H1 (cell line): ENCODE measurements at regions not wholly inside any gene's neighbourhood (a gene's known extent, or its start where the extent isn't known, plus 50 kb on each side); places are given as distances from the start of the nearest gene placed in this dataset.

Source experiments
- CTCF ChIA-PET: fragments of 300-600 bp; sonication (Branson Sonifier 250); formaldehyde crosslinking; loops from one replicate; lab custom pipeline; 2021; ENCODE audit not compliant: partially characterized antibody; lab: Charles Lee
- POLR2A ChIA-PET: fragments of 300-600 bp; sonication (Branson Sonifier 250); formaldehyde crosslinking; loops from one replicate; lab custom pipeline; 2021; ENCODE audit warnings: inconsistent platforms; ENCODE audit not compliant: partially characterized antibody; lab: Charles Lee
- DNase-seq, 2 experiments: peaks; one replicate each; pipeline versions ENCODE4 v3.0.0 to v3.0.0-alpha.2; 2010 to 2022; ENCODE audit warnings: low spot score in 2 of 2, low read depth in 1 of 2, mixed read lengths in 1 of 2
- FAIRE-seq: peaks from 2 replicates; lab custom pipeline; 2011; peaks lifted over from hg19 to GRCh38; lab: Jason Lieb, UNC
- H2AFZ ChIP-seq: 2 replicates; pipeline ENCODE4 v1.8.1; 2012; ENCODE audit warnings: low read length, inconsistent platforms
- H2AK5ac ChIP-seq: 2 replicates; pipeline ENCODE4 v1.6.1; 2013; ENCODE audit warnings: low read depth, low read length
- H2BK120ac ChIP-seq: replicated peaks from 2 replicates; pipeline ENCODE3; 2013; ENCODE audit warnings: low read depth, low read length, inconsistent platforms
- H2BK12ac ChIP-seq: 2 replicates; pipeline ENCODE4 v1.6.1; 2013; ENCODE audit warnings: low read depth, low read length
- H2BK15ac ChIP-seq: 2 replicates; pipeline ENCODE4 v1.6.1; 2013; ENCODE audit warnings: low read length
- H2BK20ac ChIP-seq: 2 replicates; pipeline ENCODE4 v1.6.1; 2013; ENCODE audit warnings: low read length
- H2BK5ac ChIP-seq: 2 replicates; pipeline ENCODE4 v1.6.1; 2013; ENCODE audit warnings: low read depth, low read length
- H3K14ac ChIP-seq: 2 replicates; pipeline ENCODE4 v1.6.1; 2013; ENCODE audit warnings: inconsistent platforms; ENCODE audit not compliant: insufficient read length
- H3K18ac ChIP-seq: 2 replicates; pipeline ENCODE4 v1.6.1; 2013; ENCODE audit warnings: low read length; ENCODE audit errors: extremely low read depth
- H3K23ac ChIP-seq: 2 replicates; pipeline ENCODE4 v1.6.1; 2013; ENCODE audit warnings: inconsistent platforms; ENCODE audit not compliant: insufficient read length
- H3K23me2 ChIP-seq: 2 replicates; pipeline ENCODE4 v1.6.1; 2013; ENCODE audit warnings: low read depth, low read length
- H3K27ac ChIP-seq: 2 replicates; pipeline ENCODE4 v1.6.1; 2011; ENCODE audit warnings: low read depth, low read length, inconsistent platforms
- H3K27me3 ChIP-seq, 4 experiments: replicated peaks in 1 of 4; 1 replicate in 1 of 4; 2 replicates in 3 of 4; pipeline versions ENCODE4 v1.6.1 to v1.8.1; 2011 to 2013; ENCODE audit warnings: low read length in 3 of 4, mild to moderate bottlenecking in 3 of 4, inconsistent platforms in 2 of 4, mixed read lengths in 2 of 4, moderate library complexity in 1 of 4; ENCODE audit not compliant: control insufficient read depth in 3 of 4, insufficient read depth in 3 of 4; ENCODE audit errors: extremely low read depth in 1 of 4
- H3K36me3 ChIP-seq, 4 experiments: 2 replicates each; pipeline versions ENCODE4 v1.6.1 to v1.8.1; 2011 to 2013; ENCODE audit warnings: mild to moderate bottlenecking in 4 of 4, low read length in 3 of 4, moderate library complexity in 2 of 4, control low read depth in 1 of 4, inconsistent platforms in 1 of 4; ENCODE audit not compliant: insufficient read depth in 4 of 4, control insufficient read depth in 2 of 4
- H3K4ac ChIP-seq: replicated peaks from 2 replicates; pipeline ENCODE3; 2013; ENCODE audit warnings: low read length, low read depth, mixed read lengths, inconsistent platforms; ENCODE audit not compliant: insufficient read length
- H3K4me1 ChIP-seq, 4 experiments: replicated peaks in 1 of 4; 1 replicate in 1 of 4; 2 replicates in 3 of 4; pipeline versions ENCODE4 v1.6.1 to v1.8.1; 2011 to 2013; ENCODE audit warnings: low read length in 3 of 4, inconsistent platforms in 2 of 4, mixed read lengths in 1 of 4; ENCODE audit not compliant: insufficient read depth in 4 of 4, control insufficient read depth in 3 of 4
- H3K4me2 ChIP-seq, 2 experiments: 2 replicates each; pipeline versions ENCODE4 v1.6.1 to v1.8.1; 2011 to 2013; ENCODE audit warnings: low read depth in 2 of 2, low read length in 2 of 2, control low read depth in 1 of 2, inconsistent platforms in 1 of 2, mild to moderate bottlenecking in 1 of 2; ENCODE audit not compliant: insufficient read depth in 1 of 2
- H3K4me3 ChIP-seq, 4 experiments: fragments of 200-600, 300-600 bp in 1 of 4; sonication (generic), shearing (Covaris generic), sonication (Bioruptor Twin) in 1 of 4; 2 replicates each; pipeline versions ENCODE4 v1.5.1 to v1.8.1; 2011 to 2016; ENCODE audit warnings: low read length in 4 of 4, low read depth in 3 of 4, control low read depth in 2 of 4, inconsistent platforms in 2 of 4, mild to moderate bottlenecking in 2 of 4, mixed read lengths in 1 of 4, moderate library complexity in 1 of 4; ENCODE audit not compliant: insufficient read depth in 2 of 4; ENCODE audit errors: extremely low read depth in 1 of 4
- H3K56ac ChIP-seq: replicated peaks from 2 replicates; pipeline ENCODE3; 2013; ENCODE audit warnings: low read depth, mild to moderate bottlenecking, mixed read lengths, low read length, inconsistent platforms; ENCODE audit not compliant: insufficient read length
- H3K79me1 ChIP-seq: 2 replicates; pipeline ENCODE4 v1.6.1; 2013; ENCODE audit warnings: low read depth, low read length, control low read depth
- H3K79me2 ChIP-seq, 2 experiments: 2 replicates each; pipeline versions ENCODE4 v1.6.1 to v1.8.1; 2012 to 2013; ENCODE audit warnings: low read length in 2 of 2, mild to moderate bottlenecking in 2 of 2, inconsistent platforms in 1 of 2; ENCODE audit not compliant: insufficient read depth in 2 of 2, control insufficient read depth in 1 of 2
- H3K9ac ChIP-seq, 4 experiments: replicated peaks in 1 of 4; 1 replicate in 1 of 4; 2 replicates in 3 of 4; pipeline versions ENCODE4 v1.6.1 to v1.8.1; 2011 to 2013; ENCODE audit warnings: low read depth in 3 of 4, low read length in 3 of 4, control low read depth in 2 of 4, mild to moderate bottlenecking in 2 of 4, moderate library complexity in 2 of 4, inconsistent platforms in 1 of 4; ENCODE audit errors: extremely low read depth in 1 of 4
- H3K9me3 ChIP-seq, 2 experiments: 2 replicates each; pipeline versions ENCODE4 v1.6.1 to v1.8.1; 2012 to 2013; ENCODE audit warnings: mild to moderate bottlenecking in 2 of 2, moderate library complexity in 2 of 2, control low read depth in 1 of 2, inconsistent platforms in 1 of 2, low read depth in 1 of 2, low read length in 1 of 2, mixed read lengths in 1 of 2; ENCODE audit not compliant: insufficient read depth in 2 of 2
- H4K20me1 ChIP-seq, 2 experiments: replicated peaks in 1 of 2; 2 replicates each; pipeline versions ENCODE3 to v1.8.1; 2011 to 2013; ENCODE audit warnings: inconsistent platforms in 2 of 2, low read length in 2 of 2, mild to moderate bottlenecking in 1 of 2; ENCODE audit not compliant: insufficient read depth in 2 of 2, control insufficient read depth in 1 of 2
- H4K5ac ChIP-seq: 2 replicates; pipeline ENCODE4 v1.6.1; 2013; ENCODE audit warnings: low read length, low read depth, mixed read lengths, inconsistent platforms; ENCODE audit not compliant: insufficient read length
- H4K8ac ChIP-seq: 2 replicates; pipeline ENCODE4 v1.8.0; 2013; ENCODE audit warnings: mild to moderate bottlenecking, moderate library complexity, low read length, inconsistent platforms; ENCODE audit not compliant: insufficient read depth; ENCODE audit errors: extremely low read depth
- H4K91ac ChIP-seq: replicated peaks from 2 replicates; pipeline ENCODE3; 2013; ENCODE audit warnings: low read length, mixed read lengths, inconsistent platforms; ENCODE audit not compliant: insufficient read length
- ZNF274 ChIP-seq: IDR thresholded peaks from 2 replicates; pipeline ENCODE4 v1.7.0; 2012; ENCODE audit warnings: low read length, borderline replicate concordance; ENCODE audit errors: extremely low read depth
- WGBS, 2 experiments: shearing (Covaris generic) in 1 of 2; methylation state at CpG; one replicate each; pipeline versions ENCODE4 v1.1.6 to v1.1.7; 2013 to 2015; ENCODE audit warnings: low lambda C conversion rate in 2 of 2, mixed read lengths in 2 of 2, inconsistent platforms in 1 of 2, low coverage in 1 of 2, missing lambda C conversion rate in 1 of 2; ENCODE audit not compliant: insufficient replicate concordance in 2 of 2, insufficient coverage in 1 of 2, insufficient read length in 1 of 2; ENCODE audit errors: extremely low coverage in 1 of 2, missing lambda C conversion rate in 1 of 2; 5-methylcytosine and 5-hydroxymethylcytosine counted together

DNA sequence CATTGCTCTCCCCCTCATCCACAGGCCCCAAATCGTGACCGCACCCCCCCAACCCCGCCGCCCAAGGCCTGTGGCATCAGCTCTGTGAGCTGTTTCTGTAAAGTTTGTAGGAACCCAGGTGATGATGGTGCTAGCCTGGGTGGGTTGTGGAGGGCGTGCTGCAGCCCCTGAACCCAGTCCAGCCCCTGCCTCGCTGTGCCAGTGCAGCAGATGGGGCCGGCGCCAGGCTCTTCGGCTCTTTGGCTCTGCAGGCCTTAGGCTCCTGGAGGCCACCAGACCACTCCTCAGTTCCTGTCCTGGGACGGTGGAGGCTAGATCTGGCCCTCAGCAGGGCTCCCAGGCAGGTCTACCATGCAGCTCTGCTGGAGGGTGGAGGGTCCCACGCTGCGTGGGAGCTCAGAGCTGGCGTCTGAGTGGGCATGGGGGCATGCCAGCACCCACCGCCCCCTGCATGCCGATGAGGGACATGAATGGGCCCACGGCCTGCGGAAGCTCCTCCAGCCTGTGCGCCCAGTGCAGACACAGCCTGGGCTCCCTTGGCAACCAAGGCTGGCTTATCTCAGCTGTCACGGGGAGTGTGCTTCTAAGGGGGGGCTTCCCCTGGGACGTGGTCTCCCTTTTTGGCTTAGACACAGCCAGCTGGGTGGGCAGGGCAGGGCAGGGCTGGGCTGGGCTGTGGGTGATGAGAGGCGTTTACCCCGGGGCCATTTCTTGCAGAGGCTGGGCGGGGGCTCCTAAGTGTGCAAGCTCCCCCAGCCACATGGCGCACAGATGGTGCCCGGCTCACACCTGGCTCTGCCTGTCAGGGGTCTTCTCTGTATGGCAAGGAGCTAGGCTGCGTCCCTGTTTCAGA lies 1187.6 kb downstream of the BRD1 start:
- WGBS, 2 experiments, result 97% methylated on average over 19 of the region's 26 CpGs; no CpG with 5 or more reads in 1 of the 2 experiments
- FAIRE-seq, result no peak
- H3K27me3 ChIP-seq, result no peaks in the 10 kb centered on the region

More for the DNA sequence above, 1187.6 kb downstream of the BRD1 start:
- Histone ChIP-seq H2BK15ac (no peak overlapping the region), H2BK12ac (no peak overlapping the region), H3K23me2 (0 out of 2 replicates have a peak, but pooled peaks cover 2% of the 10 kb centered on the region), H2AK5ac (no peak overlapping the region), H3K4me2 (no peak overlapping the region), H2AFZ (no peak overlapping the region), H3K23ac (no peak overlapping the region), H3K79me1 (no peaks in the 10 kb centered on the region; the same call in none of the 2 replicates), H4K20me1 (peaks cover 2 to 21% of the 10 kb centered on the region in 2 experiments), H4K5ac (no peak overlapping the region), H3K4me3 (no peak overlapping the region), H3K56ac (no peak overlapping the region), H3K9ac (no peak overlapping the region), H3K18ac (no peak overlapping the region), H3K4ac (no peak overlapping the region), H3K79me2 (peaks cover 0 to 2% of the 10 kb centered on the region in 2 experiments; a peak in 1 of 4 replicates), H2BK20ac (no peak overlapping the region), H3K14ac (no peak overlapping the region), H3K4me1 (no peaks in the 10 kb centered on the region; a peak in 4 of 7 replicates), H2BK120ac (no peak overlapping the region), H3K27ac (no peak overlapping the region), H3K9me3 (no peaks in the 10 kb centered on the region), H4K8ac (peak overlapping the region; percentile 35; the same call in 1 of the 2 replicates), H4K91ac (no peak overlapping the region), H3K36me3 (no peaks in the 10 kb centered on the region), H2BK5ac (no peak overlapping the region)
- no peak for DNase-seq
- TF ChIP-seq ZNF274, result no peak
- ChIA-PET CTCF (interaction anchor here (0.6 to 2.7 kb wide), 6 partner anchors 11 to 1836 kb away, joined by 3 to 8 read pairs (median 3); no protein-coding TSS in a partner anchor), POLR2A (interaction anchor here (1.3 kb wide), 1 partner anchor 15 kb away, joined by 3 read pairs; no protein-coding TSS in a partner anchor)
